GM13977 (cell line): ENCODE measurements at regions not wholly inside any gene's neighbourhood (a gene's known extent, or its start where the extent isn't known, plus 50 kb on each side); places are given as distances from the start of the nearest gene placed in this dataset.

Experiments used
- DNase-seq: peaks from one replicate; pipeline ENCODE4 v3.0.0; 2012; ENCODE audit warnings: low spot score
- in situ Hi-C: fragments of 300-500 bp; cut with MboI; formaldehyde crosslinking; loops from one replicate; pipeline ENCODE4 v1.12.0; 2022; ENCODE audit warnings: low sequenced_read_pairs, low pct_unique_long_range_greater_than_20kb, mixed read lengths, inconsistent platforms; ENCODE audit not compliant: unreplicated experiment
- TF ChIP-seq, protein P1 (sequence below): IDR thresholded peaks from 2 replicates; pipeline ENCODE4 v1.5.1; 2012; ENCODE audit warnings: mild to moderate bottlenecking, control low read depth; ENCODE audit not compliant: insufficient read depth; ENCODE audit errors: extremely low read depth, missing control alignments

DNA sequence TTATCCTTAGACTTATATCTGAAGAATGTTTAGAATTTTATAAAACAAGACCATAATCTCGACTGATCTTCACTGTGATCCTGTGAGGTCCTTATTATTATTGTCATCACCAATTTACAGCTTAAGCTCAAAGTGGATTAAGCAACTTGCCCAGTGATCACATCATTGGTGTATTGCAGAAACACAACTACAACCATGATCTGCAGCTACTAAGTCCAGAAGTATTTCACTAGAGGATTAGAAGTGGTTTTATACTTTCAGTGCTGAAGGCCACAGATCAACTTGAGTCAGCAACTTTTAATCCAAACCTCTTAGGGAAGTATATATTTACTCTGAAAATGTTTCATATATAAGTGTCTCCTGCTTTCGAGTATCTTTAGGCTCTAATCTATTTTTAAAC, 624.3 kb upstream of the SOX9 start:
- TF ChIP-seq, protein P1, sequence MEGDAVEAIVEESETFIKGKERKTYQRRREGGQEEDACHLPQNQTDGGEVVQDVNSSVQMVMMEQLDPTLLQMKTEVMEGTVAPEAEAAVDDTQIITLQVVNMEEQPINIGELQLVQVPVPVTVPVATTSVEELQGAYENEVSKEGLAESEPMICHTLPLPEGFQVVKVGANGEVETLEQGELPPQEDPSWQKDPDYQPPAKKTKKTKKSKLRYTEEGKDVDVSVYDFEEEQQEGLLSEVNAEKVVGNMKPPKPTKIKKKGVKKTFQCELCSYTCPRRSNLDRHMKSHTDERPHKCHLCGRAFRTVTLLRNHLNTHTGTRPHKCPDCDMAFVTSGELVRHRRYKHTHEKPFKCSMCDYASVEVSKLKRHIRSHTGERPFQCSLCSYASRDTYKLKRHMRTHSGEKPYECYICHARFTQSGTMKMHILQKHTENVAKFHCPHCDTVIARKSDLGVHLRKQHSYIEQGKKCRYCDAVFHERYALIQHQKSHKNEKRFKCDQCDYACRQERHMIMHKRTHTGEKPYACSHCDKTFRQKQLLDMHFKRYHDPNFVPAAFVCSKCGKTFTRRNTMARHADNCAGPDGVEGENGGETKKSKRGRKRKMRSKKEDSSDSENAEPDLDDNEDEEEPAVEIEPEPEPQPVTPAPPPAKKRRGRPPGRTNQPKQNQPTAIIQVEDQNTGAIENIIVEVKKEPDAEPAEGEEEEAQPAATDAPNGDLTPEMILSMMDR = no peak
- no peak for DNase-seq
- in situ Hi-C loops = no loop called here

DNA sequence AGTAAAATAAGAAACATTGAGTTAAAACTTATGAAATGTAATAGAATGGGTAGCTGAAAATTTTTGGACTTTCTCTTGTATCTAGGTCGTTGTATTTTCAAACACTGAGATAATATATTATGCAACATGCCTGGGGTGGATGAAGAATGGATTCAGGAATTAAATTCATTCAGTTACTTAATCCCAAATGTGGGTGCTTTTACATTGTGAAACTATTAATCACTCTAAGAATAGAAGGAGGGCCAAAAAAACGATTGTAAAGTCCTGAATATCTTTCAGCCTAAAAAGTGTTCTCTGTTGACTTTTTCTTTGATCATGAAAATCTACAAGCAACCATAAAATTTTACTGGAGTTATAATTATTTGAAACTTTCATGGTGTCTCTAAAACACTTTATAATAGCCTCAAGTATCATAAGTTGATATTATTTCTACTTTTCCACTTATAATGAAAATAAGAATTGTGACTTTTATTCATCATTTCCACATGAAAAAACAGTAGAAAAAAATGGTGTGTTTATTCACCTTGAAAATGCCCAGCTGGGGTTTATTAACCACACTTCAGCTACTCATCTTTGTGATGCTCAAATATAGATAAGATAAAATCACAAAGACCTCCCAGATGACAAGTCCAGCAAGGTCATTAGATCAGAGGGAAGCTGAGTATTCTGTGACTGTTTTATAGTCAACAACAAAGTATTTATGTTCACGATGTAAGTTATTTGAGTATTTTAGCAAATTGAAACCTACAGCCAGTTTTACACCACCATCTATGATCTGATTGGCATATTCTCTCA, 619.9 kb upstream of the SOX9 start:
- in situ Hi-C loops = no loop called here
- no peak for DNase-seq

DNA sequence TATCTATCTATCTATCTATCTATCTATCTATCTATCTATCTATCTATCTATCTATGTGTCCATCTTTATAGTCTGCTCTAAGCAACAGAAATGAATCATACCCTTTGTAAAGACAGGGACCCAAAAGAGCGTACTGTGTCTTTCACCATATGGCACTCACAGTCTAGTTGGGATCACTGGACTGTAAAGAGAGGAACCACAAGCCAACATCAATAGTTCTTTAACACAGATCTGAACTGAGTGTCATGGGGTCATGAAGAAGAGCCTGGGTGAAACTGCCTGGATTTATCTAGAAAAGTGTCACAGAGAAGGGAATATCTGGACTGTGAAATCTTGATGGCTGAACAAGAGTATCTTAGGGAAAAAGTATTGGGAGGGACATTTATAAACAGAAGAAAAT, 619.1 kb upstream of the SOX9 start:
- TF ChIP-seq, protein P1 = no peak
- in situ Hi-C loops = no loop called here
- no peak for DNase-seq

More for the DNA sequence above, 619.9 kb upstream of the SOX9 start:
- TF ChIP-seq, protein P1 = no peak

DNA sequence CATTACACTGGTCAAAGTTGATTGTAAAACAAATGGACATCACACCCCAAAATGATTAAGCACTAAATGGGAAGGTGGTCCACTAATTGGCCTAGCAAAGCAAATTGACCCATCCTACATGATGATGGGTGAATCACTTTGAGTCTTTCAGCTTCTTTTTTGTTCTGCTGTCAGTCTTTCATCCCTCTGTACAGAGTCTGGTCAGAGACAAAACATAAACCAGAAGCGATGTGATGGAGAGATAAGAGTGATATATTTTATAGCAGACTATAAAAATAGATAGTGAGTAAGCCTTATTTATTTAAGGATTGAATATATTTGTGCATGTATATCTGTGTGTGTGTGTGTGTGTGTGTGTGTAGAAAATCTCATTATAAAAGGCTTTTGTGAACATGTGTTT, 618.4 kb upstream of the SOX9 start:
- DNase-seq = no peak
- in situ Hi-C loops = no loop called here
- TF ChIP-seq, protein P1 = no peak

DNA sequence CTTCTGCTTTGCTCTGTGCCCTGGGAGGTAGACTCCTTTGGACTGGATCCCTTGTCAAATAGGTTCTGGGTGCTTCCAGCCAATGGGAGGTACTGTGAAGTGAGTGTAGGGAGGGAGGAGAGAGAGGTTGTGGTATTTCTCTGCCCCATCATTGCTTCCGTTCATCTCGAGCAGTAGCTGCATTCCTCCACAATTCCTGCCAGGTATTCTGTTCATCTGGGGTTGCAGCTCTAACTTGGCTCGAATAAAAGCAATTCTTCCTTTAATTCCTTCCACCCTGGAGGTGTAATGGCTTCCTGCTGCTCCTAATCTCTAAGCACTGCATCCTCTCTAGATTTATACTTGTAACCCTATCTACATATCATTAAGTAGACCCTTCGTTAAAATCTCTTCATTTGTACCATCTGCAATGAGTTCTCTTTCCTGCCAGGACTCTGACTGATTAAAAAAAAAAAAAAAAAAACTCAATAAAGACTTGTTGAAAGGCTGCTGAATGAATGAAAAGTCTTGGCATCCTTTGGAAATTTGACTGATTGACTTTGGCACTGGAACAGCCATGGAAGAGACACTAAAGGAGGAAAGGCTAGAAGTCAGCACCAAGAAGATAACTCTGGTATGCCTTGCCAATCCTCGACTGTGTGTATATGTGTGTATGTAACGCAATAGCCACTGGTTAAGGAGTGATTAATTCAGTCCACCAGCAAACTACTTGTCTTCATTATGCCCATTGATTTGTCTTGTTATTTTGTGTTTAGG, 616.9 kb upstream of the SOX9 start:
- DNase-seq = no peak
- in situ Hi-C loops = no loop called here
- TF ChIP-seq, protein P1 = no peak

DNA sequence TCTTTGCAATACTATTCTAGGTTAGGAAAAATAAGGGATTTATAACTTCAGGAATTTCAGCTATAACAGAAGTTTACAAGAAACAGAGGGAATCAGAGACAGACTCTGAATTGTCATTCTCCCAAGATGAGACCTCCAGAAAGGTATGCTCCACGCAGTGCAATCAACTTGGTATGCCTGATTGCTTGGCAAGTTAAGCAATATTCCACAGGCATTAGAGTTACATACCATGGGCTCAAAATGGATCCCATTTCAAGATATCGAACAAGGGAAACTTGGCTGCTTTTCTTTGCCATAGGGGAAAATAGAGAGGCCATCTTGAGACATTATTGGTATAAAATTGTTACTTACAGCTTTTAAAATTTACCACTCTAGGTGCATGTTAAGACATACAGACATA, 615.6 kb upstream of the SOX9 start:
- in situ Hi-C loops = no loop called here
- no peak for DNase-seq
- TF ChIP-seq, protein P1 = no peak
